ENCODE measurements at regions not wholly inside any gene's neighbourhood (a gene's known extent, or its start where the extent isn't known, plus 50 kb on each side); places are given as distances from the start of the nearest gene placed in this dataset.

DNA sequence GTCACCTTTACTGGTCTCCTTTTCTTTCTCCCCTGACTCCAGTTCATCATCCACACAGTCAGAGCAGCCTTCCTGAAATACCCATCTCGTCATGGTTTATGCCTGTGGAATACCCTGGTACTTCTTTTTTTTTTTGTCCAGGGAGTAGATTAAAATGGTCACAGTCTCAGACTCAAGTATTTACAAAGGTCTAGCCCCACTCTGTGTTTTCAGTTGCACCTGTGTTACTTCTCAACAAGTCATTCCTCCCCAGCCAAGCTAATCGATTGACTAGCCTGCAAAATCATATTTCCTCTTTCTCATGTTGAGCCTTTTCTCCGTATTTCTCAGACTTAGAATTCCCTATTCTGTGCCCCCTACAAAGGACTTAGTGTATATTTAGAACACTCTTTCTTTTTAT lies 155.2 kb upstream of the KCNN2 start:
- Histone ChIP-seq H3K4me3 (ENCODE audit: low read depth in 1 of 2, low read length in 2 of 2) (no peak overlapping the region), H3K27ac (ENCODE audit: low read depth, low read length) (no peak overlapping the region), H3K9ac (ENCODE audit: low read length) (no peak overlapping the region), H3K27me3 (ENCODE audit: control insufficient read depth in 1 of 2, insufficient read depth in 2 of 2, low read length in 2 of 2) (no peaks in the 10 kb centered on the region), H3K36me3 (ENCODE audit: insufficient read depth, low read length) (no peaks in the 10 kb centered on the region), H3K9me3 (ENCODE audit: low read length) (no peaks in the 10 kb centered on the region), H3K4me1 (ENCODE audit: insufficient read depth, low read length) (no peaks in the 10 kb centered on the region)

DNA sequence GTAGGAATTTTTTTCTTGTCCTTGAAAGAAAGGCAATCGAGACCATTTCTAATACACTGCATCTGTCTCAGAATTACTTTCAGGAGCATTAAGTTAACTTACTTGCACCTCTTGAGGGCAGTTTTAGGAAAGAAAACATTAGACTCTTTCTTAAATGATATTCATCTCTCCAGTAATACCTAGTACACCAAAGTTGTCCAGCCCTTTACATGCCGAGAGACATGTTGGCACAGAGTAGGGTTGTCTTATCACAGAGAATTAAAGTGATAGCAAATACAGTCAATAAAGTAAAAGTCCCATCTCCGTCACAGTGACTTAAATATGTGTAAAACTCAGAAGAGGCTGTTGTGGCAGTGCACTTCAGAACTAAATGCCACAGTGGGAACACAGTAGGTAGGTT lies 154.3 kb upstream of the KCNN2 start:
- H3K9ac ChIP-seq (ENCODE audit: low read length): no peak overlapping the region
- no peaks in the 10 kb centered on the region for H3K36me3 ChIP-seq (ENCODE audit: insufficient read depth, low read length)
- H3K27ac ChIP-seq (ENCODE audit: low read depth, low read length): no peak overlapping the region
- no peak overlapping the region for H3K4me3 ChIP-seq (ENCODE audit: low read depth in 1 of 2, low read length in 2 of 2)
- no peaks in the 10 kb centered on the region for H3K4me1 ChIP-seq (ENCODE audit: insufficient read depth, low read length)
- no peaks in the 10 kb centered on the region for H3K27me3 ChIP-seq (ENCODE audit: control insufficient read depth in 1 of 2, insufficient read depth in 2 of 2, low read length in 2 of 2)
- H3K9me3 ChIP-seq (ENCODE audit: low read length): no peaks in the 10 kb centered on the region

DNA sequence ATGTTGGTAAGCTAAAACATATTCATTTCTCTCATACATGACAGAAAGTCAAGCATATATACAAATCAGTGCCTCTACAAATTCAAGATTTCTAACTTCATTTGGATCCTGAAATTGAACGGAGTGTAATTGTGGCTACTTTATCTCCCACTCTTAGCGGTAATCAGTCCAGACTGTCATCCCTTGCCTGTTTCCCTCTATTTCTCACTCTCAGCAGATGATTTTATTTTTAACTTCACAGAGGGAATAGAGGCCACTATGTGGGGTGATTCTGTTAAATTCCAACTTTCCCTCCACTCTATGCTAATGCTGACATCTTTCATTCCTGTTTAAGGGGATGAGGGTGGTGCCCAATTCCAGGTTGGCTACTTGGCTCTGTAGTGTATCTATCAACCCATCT lies 153.8 kb upstream of the KCNN2 start:
- Histone ChIP-seq H3K4me3 (ENCODE audit: low read depth in 1 of 2, low read length in 2 of 2) (no peak overlapping the region), H3K36me3 (ENCODE audit: insufficient read depth, low read length) (no peaks in the 10 kb centered on the region), H3K4me1 (ENCODE audit: insufficient read depth, low read length) (no peaks in the 10 kb centered on the region), H3K9ac (ENCODE audit: low read length) (no peak overlapping the region), H3K9me3 (ENCODE audit: low read length) (no peaks in the 10 kb centered on the region), H3K27ac (ENCODE audit: low read depth, low read length) (no peak overlapping the region), H3K27me3 (ENCODE audit: control insufficient read depth in 1 of 2, insufficient read depth in 2 of 2, low read length in 2 of 2) (no peaks in the 10 kb centered on the region)

DNA sequence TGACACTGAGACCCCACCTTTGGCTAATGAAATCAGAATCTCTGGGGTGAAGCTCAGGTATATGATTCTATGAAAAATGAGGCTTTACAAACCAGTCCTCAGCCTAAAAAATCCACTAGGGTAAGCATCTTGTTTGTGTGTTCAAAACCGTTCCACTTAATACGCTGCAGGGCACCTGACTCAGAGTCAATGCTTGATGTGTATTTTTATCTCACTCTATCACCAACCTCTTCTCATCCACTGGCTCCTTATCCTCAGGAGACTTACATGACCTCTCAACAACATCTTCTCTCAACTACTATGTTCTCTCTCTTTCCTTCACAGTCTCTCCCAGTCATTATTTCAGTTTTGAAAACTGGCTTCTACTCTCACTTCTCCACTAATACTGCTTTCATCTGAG lies 153.3 kb upstream of the KCNN2 start:
- no peaks in the 10 kb centered on the region for H3K36me3 ChIP-seq (ENCODE audit: insufficient read depth, low read length)
- H3K9ac ChIP-seq (ENCODE audit: low read length): no peak overlapping the region
- no peak overlapping the region for H3K27ac ChIP-seq (ENCODE audit: low read depth, low read length)
- H3K9me3 ChIP-seq (ENCODE audit: low read length): no peaks in the 10 kb centered on the region
- H3K4me3 ChIP-seq (ENCODE audit: low read depth in 1 of 2, low read length in 2 of 2): no peak overlapping the region
- no peaks in the 10 kb centered on the region for H3K4me1 ChIP-seq (ENCODE audit: insufficient read depth, low read length)
- no peaks in the 10 kb centered on the region for H3K27me3 ChIP-seq (ENCODE audit: control insufficient read depth in 1 of 2, insufficient read depth in 2 of 2, low read length in 2 of 2)

DNA sequence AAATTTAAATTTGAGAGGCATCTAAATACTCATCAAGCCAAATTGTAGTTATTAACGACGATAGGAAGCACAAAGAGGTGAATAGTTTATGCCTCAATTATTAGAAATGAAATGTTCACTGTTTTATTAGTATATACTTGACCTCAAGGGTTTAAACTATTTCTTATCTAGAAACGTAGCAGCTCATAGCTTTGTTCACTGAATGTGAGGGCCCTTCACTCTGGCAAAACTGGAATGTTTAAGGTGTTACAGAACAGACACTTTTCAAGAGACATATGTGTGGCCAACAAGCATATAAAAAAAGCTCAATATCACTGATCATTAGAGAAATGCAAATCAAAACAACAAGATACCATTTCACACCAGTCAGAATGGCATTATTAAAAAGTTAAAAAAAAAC lies 151.2 kb upstream of the KCNN2 start:
- no peak overlapping the region for H3K4me3 ChIP-seq (ENCODE audit: low read depth in 1 of 2, low read length in 2 of 2)
- no peaks in the 10 kb centered on the region for H3K4me1 ChIP-seq (ENCODE audit: insufficient read depth, low read length)
- H3K9ac ChIP-seq (ENCODE audit: low read length): no peak overlapping the region
- no peak overlapping the region for H3K27ac ChIP-seq (ENCODE audit: low read depth, low read length)
- H3K36me3 ChIP-seq (ENCODE audit: insufficient read depth, low read length): no peaks in the 10 kb centered on the region
- H3K9me3 ChIP-seq (ENCODE audit: low read length): no peaks in the 10 kb centered on the region
- H3K27me3 ChIP-seq (ENCODE audit: control insufficient read depth in 1 of 2, insufficient read depth in 2 of 2, low read length in 2 of 2): no peaks in the 10 kb centered on the region

DNA sequence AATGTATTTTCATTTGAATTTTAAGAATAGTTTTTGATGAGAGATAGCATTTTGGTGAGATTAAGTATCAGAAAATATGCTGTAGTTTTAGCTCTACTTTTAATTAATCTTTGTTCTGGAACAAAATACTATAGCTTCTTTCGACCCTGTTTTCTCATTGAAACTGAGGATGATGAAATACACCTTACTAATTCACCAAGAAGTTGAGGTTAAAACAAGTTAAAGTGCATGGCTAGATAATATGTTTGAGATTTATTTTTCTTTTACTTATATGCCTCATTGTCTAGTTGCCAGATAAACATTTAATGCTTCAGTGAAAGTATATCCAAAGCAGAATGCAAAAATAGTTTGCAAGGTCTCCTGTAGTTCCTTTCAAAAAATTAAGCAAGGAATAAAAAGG lies 140.1 kb upstream of the KCNN2 start:
- Histone ChIP-seq H3K4me3 (ENCODE audit: low read depth in 1 of 2, low read length in 2 of 2) (no peak overlapping the region), H3K4me1 (ENCODE audit: insufficient read depth, low read length) (no peaks in the 10 kb centered on the region), H3K36me3 (ENCODE audit: insufficient read depth, low read length) (no peaks in the 10 kb centered on the region), H3K9me3 (ENCODE audit: low read length) (no peaks in the 10 kb centered on the region), H3K9ac (ENCODE audit: low read length) (no peak overlapping the region), H3K27me3 (ENCODE audit: control insufficient read depth in 1 of 2, insufficient read depth in 2 of 2, low read length in 2 of 2) (no peaks in the 10 kb centered on the region), H3K27ac (ENCODE audit: low read depth, low read length) (no peak overlapping the region)

DNA sequence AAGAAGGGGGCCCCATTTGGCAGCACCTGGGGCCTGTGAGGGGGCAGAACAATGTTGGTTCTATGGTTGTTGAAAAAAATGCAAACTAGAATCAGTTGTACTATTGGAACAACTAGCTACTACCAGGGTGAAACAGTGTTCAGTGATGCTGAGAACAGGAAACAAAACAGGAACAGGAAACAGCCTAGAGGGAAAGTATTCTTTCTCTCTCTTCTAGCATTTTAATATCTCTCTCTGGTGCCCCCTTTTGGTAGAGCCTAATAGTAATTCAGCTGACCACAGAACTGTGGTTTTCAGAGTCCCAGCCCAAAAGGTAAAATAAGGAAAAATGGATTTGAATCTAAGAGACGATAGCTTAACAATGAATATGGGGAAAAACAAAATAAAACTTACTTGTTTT lies 138.0 kb upstream of the KCNN2 start:
- no peaks in the 10 kb centered on the region for H3K9me3 ChIP-seq (ENCODE audit: low read length)
- no peak overlapping the region for H3K9ac ChIP-seq (ENCODE audit: low read length)
- no peak overlapping the region for H3K27ac ChIP-seq (ENCODE audit: low read depth, low read length)
- H3K27me3 ChIP-seq (ENCODE audit: control insufficient read depth in 1 of 2, insufficient read depth in 2 of 2, low read length in 2 of 2): no peaks in the 10 kb centered on the region
- H3K36me3 ChIP-seq (ENCODE audit: insufficient read depth, low read length): no peaks in the 10 kb centered on the region
- no peak overlapping the region for H3K4me3 ChIP-seq (ENCODE audit: low read depth in 1 of 2, low read length in 2 of 2)
- no peaks in the 10 kb centered on the region for H3K4me1 ChIP-seq (ENCODE audit: insufficient read depth, low read length)

DNA sequence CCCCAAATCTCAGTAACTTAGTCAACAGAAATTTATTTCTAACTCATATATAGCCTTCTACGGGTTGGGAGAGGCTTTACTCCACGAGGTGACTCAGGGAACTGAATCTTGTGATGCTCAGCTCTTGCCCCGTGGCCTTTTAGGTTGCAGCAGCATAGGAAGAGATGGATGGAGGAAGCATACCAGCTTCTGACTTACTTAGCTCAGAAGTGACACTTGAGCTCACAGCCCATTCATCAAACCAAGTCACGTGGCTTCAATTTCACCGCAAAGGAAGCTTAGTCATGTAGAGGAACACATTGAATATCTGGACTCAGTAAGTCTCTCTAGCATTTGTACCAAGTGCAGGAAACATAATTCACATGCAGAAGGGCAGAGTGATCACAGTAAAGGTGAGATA lies 124.1 kb upstream of the KCNN2 start:
- Histone ChIP-seq H3K4me1 (ENCODE audit: insufficient read depth, low read length) (no peaks in the 10 kb centered on the region), H3K27ac (ENCODE audit: low read depth, low read length) (no peak overlapping the region), H3K9ac (ENCODE audit: low read length) (no peak overlapping the region), H3K36me3 (ENCODE audit: insufficient read depth, low read length) (no peaks in the 10 kb centered on the region), H3K4me3 (ENCODE audit: low read depth in 1 of 2, low read length in 2 of 2) (no peak overlapping the region), H3K27me3 (ENCODE audit: control insufficient read depth in 1 of 2, insufficient read depth in 2 of 2, low read length in 2 of 2) (no peaks in the 10 kb centered on the region), H3K9me3 (ENCODE audit: low read length) (no peaks in the 10 kb centered on the region)

DNA sequence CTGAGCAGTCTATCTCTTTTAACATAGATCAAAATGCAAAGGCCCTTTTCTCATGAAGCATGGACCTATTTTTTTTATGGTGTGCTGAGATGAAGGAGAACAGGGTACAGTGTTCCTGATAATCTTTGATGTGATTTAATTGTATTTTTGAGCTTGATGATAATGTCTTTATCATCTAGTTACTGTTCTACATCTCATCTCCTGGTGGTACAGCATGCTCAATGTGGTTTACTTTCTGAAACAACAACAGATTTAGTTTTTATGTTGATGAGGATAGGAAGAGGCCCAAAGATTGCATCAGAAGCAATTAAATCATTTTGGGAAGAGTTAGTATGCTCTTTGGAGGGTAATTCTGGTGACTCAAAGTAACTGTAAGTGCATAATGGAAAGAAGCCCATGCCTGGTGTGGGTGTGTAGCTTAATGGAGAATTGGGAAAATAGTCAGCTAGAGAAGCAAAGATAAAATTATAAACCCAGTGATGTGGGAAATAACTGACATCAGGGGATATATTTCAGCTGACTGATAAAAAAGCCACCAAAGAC lies 123.0 kb upstream of the KCNN2 start:
- Histone ChIP-seq H3K4me3 (ENCODE audit: low read depth in 1 of 2, low read length in 2 of 2) (no peak overlapping the region), H3K36me3 (ENCODE audit: insufficient read depth, low read length) (no peaks in the 10 kb centered on the region), H3K4me1 (ENCODE audit: insufficient read depth, low read length) (no peaks in the 10 kb centered on the region), H3K9me3 (ENCODE audit: low read length) (no peaks in the 10 kb centered on the region), H3K9ac (ENCODE audit: low read length) (no peak overlapping the region), H3K27ac (ENCODE audit: low read depth, low read length) (no peak overlapping the region), H3K27me3 (ENCODE audit: control insufficient read depth in 1 of 2, insufficient read depth in 2 of 2, low read length in 2 of 2) (no peaks in the 10 kb centered on the region)

DNA sequence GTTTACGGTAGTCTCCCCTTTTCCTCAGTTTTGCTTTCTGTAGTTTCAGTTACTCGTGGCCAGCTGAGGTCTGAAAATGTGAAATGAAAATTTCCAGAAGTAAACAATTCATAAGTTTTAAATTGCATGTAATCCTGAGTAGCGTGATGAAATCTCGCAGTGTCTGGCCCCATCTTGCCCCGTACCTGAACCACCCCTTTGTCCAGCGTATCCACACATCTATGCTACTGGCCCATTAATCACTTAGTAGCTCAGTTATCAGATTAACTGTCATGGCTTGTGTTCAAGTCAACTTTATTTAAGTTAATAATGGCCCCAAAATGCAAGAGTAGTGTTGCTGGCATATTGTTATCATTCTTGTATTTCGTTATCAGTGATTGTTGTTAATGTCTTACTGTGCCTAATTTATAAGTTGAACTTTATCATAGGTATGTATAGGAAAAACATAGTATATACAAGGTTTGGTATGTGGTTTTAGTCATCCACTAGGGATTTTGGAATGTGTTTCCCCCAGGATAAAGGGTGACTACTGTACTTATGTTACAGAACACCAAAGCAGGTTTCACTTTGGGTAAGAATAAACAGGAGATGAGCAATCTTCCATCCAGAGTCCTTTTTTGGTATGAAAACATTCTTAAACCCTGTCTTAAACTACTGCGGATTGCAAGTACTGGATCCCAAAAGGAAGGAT lies 118.4 kb upstream of the KCNN2 start:
- Histone ChIP-seq H3K9ac (ENCODE audit: low read length) (no peak overlapping the region), H3K27me3 (ENCODE audit: control insufficient read depth in 1 of 2, insufficient read depth in 2 of 2, low read length in 2 of 2) (no peaks in the 10 kb centered on the region), H3K4me1 (ENCODE audit: insufficient read depth, low read length) (no peaks in the 10 kb centered on the region), H3K4me3 (ENCODE audit: low read depth in 1 of 2, low read length in 2 of 2) (no peak overlapping the region), H3K36me3 (ENCODE audit: insufficient read depth, low read length) (no peaks in the 10 kb centered on the region), H3K9me3 (ENCODE audit: low read length) (no peaks in the 10 kb centered on the region), H3K27ac (ENCODE audit: low read depth, low read length) (no peak overlapping the region)

DNA sequence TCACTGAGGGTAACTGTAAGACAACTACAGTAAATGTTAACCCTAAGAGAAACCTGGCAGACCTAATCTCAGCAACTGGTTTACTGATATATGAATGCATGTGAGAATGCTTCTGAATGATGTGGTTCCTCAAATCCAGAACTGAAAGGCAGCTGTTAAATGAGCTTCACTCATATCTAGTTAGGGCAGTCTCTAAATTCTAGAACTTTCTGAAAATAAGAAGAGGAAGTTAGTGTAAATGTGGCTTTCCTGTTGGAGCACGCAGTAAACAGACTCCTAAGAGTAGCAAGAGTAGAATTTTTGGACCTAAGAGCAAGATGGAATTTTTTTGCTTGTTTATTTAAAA lies 117.9 kb upstream of the KCNN2 start:
- H3K27ac ChIP-seq (ENCODE audit: low read depth, low read length): no peak overlapping the region
- H3K9ac ChIP-seq (ENCODE audit: low read length): no peak overlapping the region
- no peaks in the 10 kb centered on the region for H3K9me3 ChIP-seq (ENCODE audit: low read length)
- no peaks in the 10 kb centered on the region for H3K27me3 ChIP-seq (ENCODE audit: control insufficient read depth in 1 of 2, insufficient read depth in 2 of 2, low read length in 2 of 2)
- H3K36me3 ChIP-seq (ENCODE audit: insufficient read depth, low read length): no peaks in the 10 kb centered on the region
- no peak overlapping the region for H3K4me3 ChIP-seq (ENCODE audit: low read depth in 1 of 2, low read length in 2 of 2)
- H3K4me1 ChIP-seq (ENCODE audit: insufficient read depth, low read length): no peaks in the 10 kb centered on the region

DNA sequence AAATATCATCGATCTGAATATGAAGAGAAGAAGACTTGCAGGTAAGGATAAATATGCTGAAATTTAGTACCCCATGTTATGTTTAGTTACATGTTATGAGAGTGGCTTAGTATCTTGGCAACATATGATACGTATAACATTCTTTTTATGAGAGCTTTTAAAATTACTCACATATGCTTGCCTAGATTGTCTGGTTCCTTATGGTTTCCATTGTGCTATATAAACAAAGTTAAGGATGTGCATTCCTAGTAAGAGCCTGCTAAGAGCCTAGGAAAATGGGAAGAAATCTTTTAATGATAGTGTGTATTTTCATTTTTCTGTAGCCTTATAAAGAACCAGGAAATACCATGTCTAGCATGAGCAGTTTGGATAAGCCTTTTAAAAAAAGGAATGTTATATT lies 112.0 kb upstream of the KCNN2 start:
- Histone ChIP-seq H3K4me1 (ENCODE audit: insufficient read depth, low read length) (no peaks in the 10 kb centered on the region), H3K4me3 (ENCODE audit: low read depth in 1 of 2, low read length in 2 of 2) (no peak overlapping the region), H3K36me3 (ENCODE audit: insufficient read depth, low read length) (no peaks in the 10 kb centered on the region), H3K9me3 (ENCODE audit: low read length) (no peaks in the 10 kb centered on the region), H3K27ac (ENCODE audit: low read depth, low read length) (no peak overlapping the region), H3K9ac (ENCODE audit: low read length) (no peak overlapping the region), H3K27me3 (ENCODE audit: control insufficient read depth in 1 of 2, insufficient read depth in 2 of 2, low read length in 2 of 2) (no peaks in the 10 kb centered on the region)
